SK-N-SH (cell line): ENCODE measurements at regions not wholly inside any gene's neighbourhood (a gene's known extent, or its start where the extent isn't known, plus 50 kb on each side); places are given as distances from the start of the nearest gene placed in this dataset.

Source experiments
- CTCF ChIA-PET: fragments of 300-600, 350-600 bp; formaldehyde crosslinking; extraction: SDS; loops from one replicate; lab custom pipeline; 2021; lab: Yijun Ruan, JAX
- POLR2A ChIA-PET: fragments of 350-600 bp; sonication (Branson Sonifier 250); formaldehyde crosslinking; extraction: SDS; loops from one replicate; lab custom pipeline; 2020; ENCODE audit warnings: antibody characterized with exemption, inconsistent platforms; lab: Yijun Ruan, JAX
- DNase-seq: peaks from one replicate; pipeline ENCODE4 v3.0.0; 2012
- H2AFZ ChIP-seq: fragments of 200-600 bp; sonication (generic); 2 replicates; pipeline ENCODE4 v1.8.1; 2016; ENCODE audit warnings: antibody characterized with exemption, mild to moderate bottlenecking, low read depth
- H3F3A ChIP-seq: fragments of 200-600 bp; sonication (generic); replicated peaks from 2 replicates; pipeline ENCODE3; 2016; ENCODE audit warnings: antibody characterized with exemption, mild to moderate bottlenecking; ENCODE audit not compliant: insufficient read depth
- H3K27ac ChIP-seq, 2 experiments: fragments of 200-500 bp in 1 of 2; fragments of 200-600 bp in 1 of 2; sonication (Bioruptor generic) in 1 of 2; sonication (generic), shearing (Covaris generic) in 1 of 2; 2 replicates each; pipeline versions ENCODE4 v1.5.1 to v1.6.1; 2014 to 2016; ENCODE audit warnings: low read depth in 2 of 2, inconsistent platforms in 1 of 2, low read length in 1 of 2, mild to moderate bottlenecking in 1 of 2, mixed read lengths in 1 of 2
- H3K27me3 ChIP-seq: fragments of 200-600 bp; sonication (generic), shearing (Covaris generic); 2 replicates; pipeline ENCODE4 v1.6.1; 2016; ENCODE audit warnings: mixed run types; ENCODE audit not compliant: insufficient read depth
- H3K36me3 ChIP-seq, 2 experiments: fragments of 200-500 bp in 1 of 2; fragments of 200-600 bp in 1 of 2; sonication (Bioruptor generic) in 1 of 2; sonication (generic) in 1 of 2; replicated peaks in 1 of 2; 2 replicates each; pipeline versions ENCODE3 to v1.5.1; 2014 to 2016; ENCODE audit warnings: low read length in 1 of 2, mild to moderate bottlenecking in 1 of 2; ENCODE audit not compliant: insufficient read depth in 2 of 2, control insufficient read depth in 1 of 2
- H3K4me1 ChIP-seq, 2 experiments: fragments of 200-500 bp in 1 of 2; fragments of 200-600 bp in 1 of 2; sonication (Bioruptor generic) in 1 of 2; sonication (generic), shearing (Covaris generic) in 1 of 2; 2 replicates each; pipeline versions ENCODE4 v1.5.1 to v1.6.1; 2014 to 2016; ENCODE audit warnings: low read depth in 1 of 2, low read length in 1 of 2, mixed run types in 1 of 2; ENCODE audit not compliant: insufficient read depth in 2 of 2, control insufficient read depth in 1 of 2
- H3K4me2 ChIP-seq: fragments of 200-600 bp; sonication (generic), shearing (Covaris generic); 2 replicates; pipeline ENCODE4 v1.6.1; 2017; ENCODE audit warnings: mixed run types
- H3K4me3 ChIP-seq, 2 experiments: fragments of 200-500 bp in 1 of 2; fragments of 200-600 bp in 1 of 2; sonication (Bioruptor generic) in 1 of 2; sonication (generic), shearing (Covaris generic) in 1 of 2; 2 replicates each; pipeline versions ENCODE4 v1.5.1 to v1.8.1; 2014 to 2016; ENCODE audit warnings: low read depth in 2 of 2, inconsistent platforms in 1 of 2, low read length in 1 of 2, mild to moderate bottlenecking in 1 of 2, mixed read lengths in 1 of 2, moderate library complexity in 1 of 2
- H3K79me2 ChIP-seq: fragments of 200-600 bp; sonication (generic); 2 replicates; pipeline ENCODE4 v1.8.1; 2017; ENCODE audit warnings: mild to moderate bottlenecking; ENCODE audit not compliant: insufficient read depth
- H3K9ac ChIP-seq: fragments of 200-600 bp; sonication (generic); 2 replicates; pipeline ENCODE4 v1.6.1; 2017; ENCODE audit warnings: mixed run types
- H3K9me2 ChIP-seq: fragments of 200-600 bp; sonication (generic); 2 replicates; pipeline ENCODE4 v1.6.1; 2017; ENCODE audit warnings: mixed run types
- H3K9me3 ChIP-seq: fragments of 200-600 bp; sonication (generic); 2 replicates; pipeline ENCODE4 v1.6.1; 2017; ENCODE audit warnings: mixed run types, mild to moderate bottlenecking, moderate library complexity
- H4K20me1 ChIP-seq: fragments of 200-600 bp; sonication (generic); 2 replicates; pipeline ENCODE4 v1.6.1; 2017; ENCODE audit warnings: mild to moderate bottlenecking, mixed run types; ENCODE audit not compliant: insufficient read depth
- CHD2 ChIP-seq: fragments of 150-350 bp; IDR thresholded peaks from 2 replicates; pipeline ENCODE4 v1.6.1; 2018; ENCODE audit warnings: low read length; ENCODE audit not compliant: partially characterized antibody
- ELF1 ChIP-seq: IDR thresholded peaks from 2 replicates; pipeline ENCODE4 v1.4.0; 2012
- FOXJ3 ChIP-seq: sonication (generic); formaldehyde crosslinking; IDR thresholded peaks from 2 replicates; pipeline ENCODE4 v1.5.1; 2020; ENCODE audit warnings: mild to moderate bottlenecking, missing genetic modification reagents
- GABPA ChIP-seq: IDR thresholded peaks from 2 replicates; pipeline ENCODE4 v1.4.0; 2012; ENCODE audit warnings: low read depth, mild to moderate bottlenecking
- RCOR1 ChIP-seq: fragments of 150-350 bp; IDR thresholded peaks from 2 replicates; pipeline ENCODE4 v1.6.1; 2017; ENCODE audit warnings: antibody characterized with exemption, low read length
- REST ChIP-seq: IDR thresholded peaks from 2 replicates; pipeline ENCODE4 v1.6.1; 2012; ENCODE audit warnings: mild to moderate bottlenecking, low read depth, low read length, moderate library complexity
- TEAD4 ChIP-seq: IDR thresholded peaks from 2 replicates; pipeline ENCODE4 v1.4.0; 2012; ENCODE audit warnings: mild to moderate bottlenecking, borderline replicate concordance; ENCODE audit not compliant: insufficient read depth
- WGBS: methylation state at CpG from one replicate; pipeline ENCODE4 v1.1.6; 2017; ENCODE audit warnings: low lambda C conversion rate; 5-methylcytosine and 5-hydroxymethylcytosine counted together

GRCh38 chr3:177341736-177342419, 144.6 kb upstream of the TBL1XR1 start:
- H3K9me3 ChIP-seq, result no peaks in the 10 kb centered on the region
- POLR2A ChIA-PET, result no interaction called here
- WGBS, result 97% methylated on average over 7 of the region's 7 CpGs

GRCh38 chr3:177343122-177343625, 145.9 kb upstream of the TBL1XR1 start:
- Histone ChIP-seq H3K9me3 (no peaks in the 10 kb centered on the region), H2AFZ (no peak overlapping the region), H3K4me2 (no peak overlapping the region), H3K9me2 (no peaks in the 10 kb centered on the region), H3K4me1 (peaks cover 7 to 32% of the 10 kb centered on the region in 2 experiments), H3K27ac (no peak overlapping the region), H3K36me3 (no peaks in the 10 kb centered on the region), H3K9ac (no peak overlapping the region), H3K79me2 (no peaks in the 10 kb centered on the region), H3K27me3 (no peaks in the 10 kb centered on the region), H4K20me1 (no peaks in the 10 kb centered on the region), H3F3A (peaks cover 11% of the 10 kb centered on the region), H3K4me3 (no peak overlapping the region)
- ChIA-PET CTCF (no interaction called here), POLR2A (no interaction called here)
- WGBS, result 95% methylated on average over 3 of the region's 3 CpGs
- no peak for DNase-seq
- no peak for TF ChIP-seq RCOR1
- TF ChIP-seq REST, result no peak
- TF ChIP-seq GABPA, result no peak
- no peak for TF ChIP-seq TEAD4

More at GRCh38 chr3:177341736-177342419, 144.6 kb upstream of the TBL1XR1 start:
- no peaks in the 10 kb centered on the region for H3K9me2 ChIP-seq
- no peak overlapping the region for H3K9ac ChIP-seq
- no peak overlapping the region for H3K4me3 ChIP-seq
- H3F3A ChIP-seq, result peaks cover 18% of the 10 kb centered on the region
- no peaks in the 10 kb centered on the region for H3K79me2 ChIP-seq
- H3K4me1 ChIP-seq, result peaks cover 7 to 42% of the 10 kb centered on the region in 2 experiments
- no peaks in the 10 kb centered on the region for H4K20me1 ChIP-seq
- CTCF ChIA-PET, result no interaction called here
- no peak for DNase-seq
- H3K27me3 ChIP-seq, result no peaks in the 10 kb centered on the region
- H3K4me2 ChIP-seq, result no peak overlapping the region
- H3K36me3 ChIP-seq, result no peaks in the 10 kb centered on the region
- no peak for TF ChIP-seq CHD2
- TF ChIP-seq GABPA, result no peak
- TF ChIP-seq ELF1, result no peak
- no peak for TF ChIP-seq FOXJ3 (CRISPR knock-in tag)
- H3K27ac ChIP-seq, result no peak overlapping the region
- H2AFZ ChIP-seq, result no peak overlapping the region
